ENCODE measurements at regions not wholly inside any gene's neighbourhood (a gene's known extent, or its start where the extent isn't known, plus 50 kb on each side); places are given as distances from the start of the nearest gene placed in this dataset.

DNA sequence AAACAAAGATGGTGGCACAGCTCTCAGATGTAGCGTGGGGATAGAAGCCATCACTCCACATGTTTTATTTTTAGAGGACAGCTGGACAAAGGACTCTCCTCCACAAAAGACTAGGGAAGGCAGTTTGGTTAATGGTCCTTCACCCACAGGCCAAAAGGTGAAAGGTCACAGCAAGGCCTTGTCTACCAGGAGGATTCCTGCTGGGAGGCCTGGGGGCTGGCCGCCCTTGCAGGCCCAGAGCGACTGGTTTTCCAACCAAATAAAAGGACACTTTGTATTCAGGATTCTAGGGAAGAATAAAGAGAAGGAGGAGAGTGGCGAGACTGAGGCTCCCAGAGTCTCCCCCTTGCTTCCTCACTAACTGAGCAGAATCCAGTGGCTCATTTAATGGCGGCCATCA is 94.3 kb downstream of the AXIN2 start:
- no peaks in the 10 kb centered on the region for H3K9me3 ChIP-seq (ENCODE audit: insufficient read depth, low read length)
- DNase-seq (ENCODE audit: low read depth, low spot score), result no peak
- H3K4me3 ChIP-seq (ENCODE audit: insufficient read length, low read depth), result no peak overlapping the region

DNA sequence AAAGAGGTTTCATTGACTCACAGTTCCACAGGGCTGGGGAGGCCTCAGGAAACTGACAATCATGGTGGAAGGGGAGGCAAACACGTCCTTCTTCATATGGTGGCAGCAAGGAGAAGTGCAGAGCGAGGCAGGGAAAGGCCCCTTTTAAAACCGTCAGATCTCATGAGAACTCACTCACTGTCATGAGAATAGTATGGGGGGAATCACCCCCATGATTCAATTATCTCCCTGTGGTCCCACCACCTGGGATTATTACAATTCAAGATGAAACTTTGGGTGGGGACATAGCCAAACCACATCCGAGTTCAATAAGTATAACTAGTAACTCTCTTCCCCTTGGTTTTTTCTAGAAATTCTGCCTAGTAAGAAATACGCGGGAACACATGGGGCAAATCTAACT is 94.9 kb downstream of the AXIN2 start:
- Histone ChIP-seq H3K27me3 (ENCODE audit: insufficient read depth, insufficient read length) (no peaks in the 10 kb centered on the region), H3K36me3 (ENCODE audit: insufficient read depth, insufficient read length, low read length) (no peaks in the 10 kb centered on the region), H3K4me1 (ENCODE audit: insufficient read depth, insufficient read length) (peaks cover 5% of the 10 kb centered on the region), H3K9ac (ENCODE audit: insufficient read length, low read depth) (no peak overlapping the region), H3K9me3 (ENCODE audit: insufficient read depth, low read length) (no peaks in the 10 kb centered on the region), H3K4me3 (ENCODE audit: insufficient read length, low read depth) (no peak overlapping the region)
- DNase-seq (ENCODE audit: low read depth, low spot score), result no peak
- TF ChIP-seq SUZ12 (IDR thresholded peaks at IDR 0.05; ENCODE audit: extremely low read depth, insufficient read depth, insufficient read length) (no peak), YY1 (IDR thresholded peaks at IDR 0.05; ENCODE audit: insufficient read depth, insufficient read length) (no peak), ZNF274 (IDR thresholded peaks at IDR 0.05; ENCODE audit: low read depth, low read length) (no peak)

More for the DNA sequence above, 94.3 kb downstream of the AXIN2 start:
- H3K9ac ChIP-seq (ENCODE audit: insufficient read length, low read depth), result no peak overlapping the region
- no peaks in the 10 kb centered on the region for H3K27me3 ChIP-seq (ENCODE audit: insufficient read depth, insufficient read length)
- no peak for TF ChIP-seq ZNF274 (IDR thresholded peaks at IDR 0.05; ENCODE audit: low read depth, low read length)
- H3K36me3 ChIP-seq (ENCODE audit: insufficient read depth, insufficient read length, low read length), result no peaks in the 10 kb centered on the region
- H3K4me1 ChIP-seq (ENCODE audit: insufficient read depth, insufficient read length), result peaks cover 5% of the 10 kb centered on the region

DNA sequence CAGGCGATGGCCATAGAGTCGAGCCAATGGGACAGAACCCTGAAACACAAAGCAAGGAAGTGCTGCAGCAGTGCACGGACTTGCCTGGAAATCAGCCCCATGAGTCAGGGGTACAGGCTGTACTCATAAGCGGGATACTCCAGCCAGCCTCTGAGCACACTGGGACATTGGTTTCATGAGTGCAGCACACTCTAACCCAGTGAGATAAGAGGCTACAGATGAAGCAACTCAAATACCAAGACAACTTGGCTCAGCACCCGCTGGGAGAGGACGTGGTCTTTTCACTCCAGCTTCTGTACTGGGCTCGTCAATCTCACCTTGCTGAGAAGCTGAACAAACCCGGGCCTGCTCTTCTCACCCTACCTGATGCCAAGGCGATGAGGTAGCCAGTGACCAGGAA is 98.2 kb downstream of the AXIN2 start:
- TF ChIP-seq YY1 (IDR thresholded peaks at IDR 0.05; ENCODE audit: insufficient read depth, insufficient read length) (no peak), SUZ12 (IDR thresholded peaks at IDR 0.05; ENCODE audit: extremely low read depth, insufficient read depth, insufficient read length) (no peak), ZNF274 (IDR thresholded peaks at IDR 0.05; ENCODE audit: low read depth, low read length) (no peak)

DNA sequence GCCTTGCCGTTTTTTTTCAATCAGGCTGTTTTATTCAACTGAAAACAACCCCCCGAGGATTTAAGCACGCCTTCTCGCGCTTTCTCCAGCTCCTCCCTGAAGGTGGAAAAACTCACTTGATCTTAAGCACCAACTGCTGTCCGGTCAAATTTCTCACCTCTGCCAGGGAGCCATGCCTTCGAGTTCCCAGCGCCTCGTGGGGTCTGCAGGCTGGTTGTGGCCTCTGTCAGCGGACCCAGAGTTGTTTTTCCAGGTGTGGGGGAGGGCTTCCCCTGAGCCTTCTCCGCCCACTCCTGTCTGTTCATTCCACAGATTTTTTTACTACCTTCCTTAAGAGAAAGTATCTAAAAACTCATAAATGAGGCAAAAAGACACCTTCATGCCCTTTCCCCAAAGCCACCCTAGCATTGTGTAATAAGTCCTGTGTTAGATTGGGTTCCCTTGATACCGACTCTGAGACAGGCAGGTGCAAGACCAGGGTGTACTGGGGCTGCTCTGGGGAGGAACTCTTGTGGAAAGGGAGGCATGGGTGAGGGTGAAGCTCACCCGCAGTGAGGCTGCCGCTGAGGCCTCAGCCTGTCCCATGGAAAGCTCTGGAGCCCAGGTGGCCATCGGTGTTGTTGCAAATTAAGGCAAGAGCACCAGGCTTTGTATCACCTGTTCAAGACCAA is 101.6 kb downstream of the AXIN2 start:
- peaks cover 8% of the 10 kb centered on the region for H3K4me1 ChIP-seq (ENCODE audit: insufficient read depth, insufficient read length)

More for the DNA sequence above, 98.2 kb downstream of the AXIN2 start:
- Histone ChIP-seq H3K9ac (ENCODE audit: insufficient read length, low read depth) (no peak overlapping the region), H3K9me3 (ENCODE audit: insufficient read depth, low read length) (no peaks in the 10 kb centered on the region), H3K4me1 (ENCODE audit: insufficient read depth, insufficient read length) (peaks cover 6% of the 10 kb centered on the region), H3K36me3 (ENCODE audit: insufficient read depth, insufficient read length, low read length) (no peaks in the 10 kb centered on the region), H3K27me3 (ENCODE audit: insufficient read depth, insufficient read length) (no peaks in the 10 kb centered on the region), H3K4me3 (ENCODE audit: insufficient read length, low read depth) (no peak overlapping the region)
- DNase-seq (ENCODE audit: low read depth, low spot score), result no peak

DNA sequence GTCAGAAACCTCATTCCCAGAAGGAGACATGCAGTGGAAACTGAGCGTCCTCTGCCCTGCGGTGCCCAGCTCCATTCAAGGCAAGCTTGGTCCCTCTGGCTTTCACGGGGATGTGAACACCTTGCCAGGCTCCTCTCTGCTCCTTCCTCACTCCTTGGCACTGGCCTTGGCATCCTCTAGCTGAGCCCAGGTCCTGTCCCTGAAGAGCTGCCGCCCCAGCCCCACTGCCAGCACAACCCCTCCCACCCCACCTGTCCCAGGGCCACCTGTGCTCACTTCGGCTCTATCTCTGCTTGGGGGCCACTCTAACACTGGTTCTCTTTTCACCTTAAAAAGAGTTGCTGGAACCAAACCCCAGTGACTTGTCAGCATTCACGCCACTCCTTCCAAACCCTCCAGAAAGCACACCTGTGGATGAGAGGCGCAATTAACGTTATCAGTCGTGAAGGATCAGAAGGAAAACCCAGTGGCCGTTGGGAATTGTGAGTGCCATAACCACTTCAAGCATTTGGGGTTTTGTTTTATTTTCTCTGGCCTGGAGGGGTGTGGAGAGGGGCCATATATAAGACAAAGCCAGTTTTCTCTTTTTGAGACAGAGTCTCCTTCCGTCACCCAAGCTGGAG is 103.7 kb downstream of the AXIN2 start:
- Histone ChIP-seq H3K4me3 (ENCODE audit: insufficient read length, low read depth) (no peak overlapping the region), H3K27me3 (ENCODE audit: insufficient read depth, insufficient read length) (no peaks in the 10 kb centered on the region), H3K4me1 (ENCODE audit: insufficient read depth, insufficient read length) (peaks cover 8% of the 10 kb centered on the region), H3K9ac (ENCODE audit: insufficient read length, low read depth) (no peak overlapping the region), H3K36me3 (ENCODE audit: insufficient read depth, insufficient read length, low read length) (no peaks in the 10 kb centered on the region), H3K9me3 (ENCODE audit: insufficient read depth, low read length) (no peaks in the 10 kb centered on the region)
- no peak for DNase-seq (ENCODE audit: low read depth, low spot score)
- no peak for TF ChIP-seq YY1 (IDR thresholded peaks at IDR 0.05; ENCODE audit: insufficient read depth, insufficient read length)
- no peak for TF ChIP-seq SUZ12 (IDR thresholded peaks at IDR 0.05; ENCODE audit: extremely low read depth, insufficient read depth, insufficient read length)
- TF ChIP-seq ZNF274 (IDR thresholded peaks at IDR 0.05; ENCODE audit: low read depth, low read length), result no peak

More for the DNA sequence above, 101.6 kb downstream of the AXIN2 start:
- TF ChIP-seq SUZ12 (IDR thresholded peaks at IDR 0.05; ENCODE audit: extremely low read depth, insufficient read depth, insufficient read length), result no peak
- no peak for TF ChIP-seq YY1 (IDR thresholded peaks at IDR 0.05; ENCODE audit: insufficient read depth, insufficient read length)
- TF ChIP-seq ZNF274 (IDR thresholded peaks at IDR 0.05; ENCODE audit: low read depth, low read length), result no peak
- no peak overlapping the region for H3K9ac ChIP-seq (ENCODE audit: insufficient read length, low read depth)
- H3K27me3 ChIP-seq (ENCODE audit: insufficient read depth, insufficient read length), result no peaks in the 10 kb centered on the region
- H3K36me3 ChIP-seq (ENCODE audit: insufficient read depth, insufficient read length, low read length), result no peaks in the 10 kb centered on the region
- no peaks in the 10 kb centered on the region for H3K9me3 ChIP-seq (ENCODE audit: insufficient read depth, low read length)
- no peak for DNase-seq (ENCODE audit: low read depth, low spot score)
- H3K4me3 ChIP-seq (ENCODE audit: insufficient read length, low read depth), result no peak overlapping the region

DNA sequence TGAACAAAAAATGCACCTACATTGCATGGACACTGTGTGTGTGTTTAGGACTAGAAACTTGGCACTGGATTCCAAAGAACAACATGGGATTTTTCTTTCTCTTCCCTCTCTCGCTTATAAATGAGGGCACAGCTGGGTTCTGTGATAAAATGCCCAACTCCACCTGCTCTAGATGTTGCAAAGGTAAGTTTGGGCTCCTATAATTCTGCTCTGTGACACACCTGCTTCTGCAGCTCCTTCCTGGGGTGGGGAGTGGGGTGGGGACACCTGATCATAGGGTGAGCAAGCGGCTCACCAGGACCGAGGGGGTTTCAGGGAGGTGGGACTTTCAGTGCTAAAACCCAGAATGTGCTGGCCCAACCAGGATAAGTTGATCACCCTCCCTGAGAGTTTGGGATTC is 104.3 kb downstream of the AXIN2 start:
- no peak overlapping the region for H3K9ac ChIP-seq (ENCODE audit: insufficient read length, low read depth)
- peaks cover 8% of the 10 kb centered on the region for H3K4me1 ChIP-seq (ENCODE audit: insufficient read depth, insufficient read length)
- no peaks in the 10 kb centered on the region for H3K27me3 ChIP-seq (ENCODE audit: insufficient read depth, insufficient read length)
- no peak for DNase-seq (ENCODE audit: low read depth, low spot score)
- peaks cover 4% of the 10 kb centered on the region; the same call in 1 of the 2 replicates for H3K9me3 ChIP-seq (ENCODE audit: insufficient read depth, low read length)
- H3K4me3 ChIP-seq (ENCODE audit: insufficient read length, low read depth), result no peak overlapping the region
- TF ChIP-seq SUZ12 (IDR thresholded peaks at IDR 0.05; ENCODE audit: extremely low read depth, insufficient read depth, insufficient read length), result no peak
- H3K36me3 ChIP-seq (ENCODE audit: insufficient read depth, insufficient read length, low read length), result no peaks in the 10 kb centered on the region

DNA sequence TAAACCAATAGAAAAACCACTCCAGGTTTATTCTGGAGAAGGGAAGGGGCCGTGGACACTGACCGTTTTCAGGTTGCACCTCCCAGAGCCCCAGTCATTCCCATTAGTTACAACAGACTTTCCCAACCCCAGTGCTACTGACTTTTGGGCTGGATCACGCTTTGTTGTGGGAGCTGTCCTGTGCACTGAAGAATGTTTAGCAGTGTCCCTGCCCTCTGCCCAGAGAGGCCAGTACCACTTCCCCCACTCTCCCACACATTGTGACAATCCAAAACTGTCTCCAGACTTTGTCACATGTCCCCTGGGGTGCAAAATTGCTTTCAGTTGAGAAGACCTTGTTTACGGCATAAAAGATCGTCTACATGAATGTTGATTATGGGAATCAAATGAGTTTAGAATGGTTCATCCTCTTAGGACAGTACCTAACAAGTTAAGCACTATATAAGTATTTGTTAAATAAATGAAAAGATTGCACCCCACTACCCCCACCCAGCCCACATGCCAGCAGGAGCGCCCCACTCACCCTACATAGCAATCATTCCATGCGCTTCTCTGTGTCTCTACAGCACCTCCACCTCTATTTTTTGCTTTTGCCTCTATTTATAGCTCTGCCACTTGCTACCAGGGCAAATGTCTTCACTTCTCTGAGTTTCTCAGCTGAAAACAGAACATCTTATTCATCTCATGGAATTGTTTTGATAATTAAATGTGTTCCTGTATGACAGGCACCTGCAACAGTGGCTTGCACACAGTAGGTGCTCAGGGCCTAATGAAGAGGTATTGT is 104.9 kb downstream of the AXIN2 start:
- H3K9ac ChIP-seq (ENCODE audit: insufficient read length, low read depth), result no peak overlapping the region
- H3K27me3 ChIP-seq (ENCODE audit: insufficient read depth, insufficient read length), result no peaks in the 10 kb centered on the region
- peaks cover 8% of the 10 kb centered on the region for H3K4me1 ChIP-seq (ENCODE audit: insufficient read depth, insufficient read length)
- no peaks in the 10 kb centered on the region for H3K36me3 ChIP-seq (ENCODE audit: insufficient read depth, insufficient read length, low read length)
- no peak overlapping the region for H3K4me3 ChIP-seq (ENCODE audit: insufficient read length, low read depth)
- peaks cover 7% of the 10 kb centered on the region; the same call in 1 of the 2 replicates for H3K9me3 ChIP-seq (ENCODE audit: insufficient read depth, low read length)
- TF ChIP-seq SUZ12 (IDR thresholded peaks at IDR 0.05; ENCODE audit: extremely low read depth, insufficient read depth, insufficient read length) (no peak), ZNF274 (IDR thresholded peaks at IDR 0.05; ENCODE audit: low read depth, low read length) (no peak), YY1 (IDR thresholded peaks at IDR 0.05; ENCODE audit: insufficient read depth, insufficient read length) (no peak)
- no peak for DNase-seq (ENCODE audit: low read depth, low spot score)
